ENCODE measurements at regions not wholly inside any gene's neighbourhood (a gene's known extent, or its start where the extent isn't known, plus 50 kb on each side); places are given as distances from the start of the nearest gene placed in this dataset.

- no peak for DNase-seq (ENCODE audit: low spot score)
- H3K27ac ChIP-seq: no peak overlapping the region
- ChIA-PET POLR2A (ENCODE audit: low non-redundant PET) (no interaction called here), CTCF (no interaction called here)
- TF ChIP-seq CTCF (conservative IDR thresholded peaks at IDR 0.05; ENCODE audit: low read depth): no peak
Measured at GRCh38 chr20:57872816-57873409, 163.1 kb upstream of the PMEPA1 start.

- TF ChIP-seq CTCF (conservative IDR thresholded peaks at IDR 0.05; ENCODE audit: low read depth): no peak
- DNase-seq (ENCODE audit: low spot score): no peak
- ChIA-PET CTCF (interaction anchor here (0.5 kb wide), 2 partner anchors 58 to 272 kb away, joined by 3 to 5 read pairs; no protein-coding TSS in a partner anchor), POLR2A (ENCODE audit: low non-redundant PET) (no interaction called here)
- no peak overlapping the region for H3K27ac ChIP-seq
Measured at GRCh38 chr20:57871237-57871632, 161.4 kb upstream of the PMEPA1 start.

- H3K27ac ChIP-seq: no peak overlapping the region
- CTCF ChIA-PET: interaction anchor here (0.5 to 0.7 kb wide), 2 partner anchors 59 to 430 kb away, joined by 3 to 5 read pairs; no protein-coding TSS in a partner anchor
- no peak for DNase-seq (ENCODE audit: low spot score)
Measured at GRCh38 chr20:57870597-57871236, 160.9 kb upstream of the PMEPA1 start.

GRCh38 chr20:57869951-57870315 lies 160.1 kb upstream of the PMEPA1 start:
- no peak for TF ChIP-seq CTCF (conservative IDR thresholded peaks at IDR 0.05; ENCODE audit: low read depth)
- no peak for DNase-seq (ENCODE audit: low spot score)
- no peak overlapping the region for H3K27ac ChIP-seq
- ChIA-PET CTCF (interaction anchor here (0.7 kb wide), 1 partner anchor 429 kb away, joined by 3 read pairs; no protein-coding TSS in a partner anchor), POLR2A (ENCODE audit: low non-redundant PET) (interaction anchor here (0.5 kb wide), 1 partner anchor 425 kb away, joined by 3 read pairs; no protein-coding TSS in a partner anchor)

More at GRCh38 chr20:57870597-57871236, 160.9 kb upstream of the PMEPA1 start:
- no peak for TF ChIP-seq CTCF (conservative IDR thresholded peaks at IDR 0.05; ENCODE audit: low read depth)
- POLR2A ChIA-PET (ENCODE audit: low non-redundant PET): no interaction called here

- POLR2A ChIA-PET (ENCODE audit: low non-redundant PET): interaction anchor here (0.5 kb wide), 1 partner anchor 425 kb away, joined by 3 read pairs; no protein-coding TSS in a partner anchor
- no peak for TF ChIP-seq CTCF (conservative IDR thresholded peaks at IDR 0.05; ENCODE audit: low read depth)
- CTCF ChIA-PET: no interaction called here
- no peak overlapping the region for H3K27ac ChIP-seq
- DNase-seq (ENCODE audit: low spot score): no peak
Measured at GRCh38 chr20:57869291-57869950, 159.6 kb upstream of the PMEPA1 start.

- POLR2A ChIA-PET (ENCODE audit: low non-redundant PET): no interaction called here
- CTCF ChIA-PET: interaction anchor here (0.6 to 0.7 kb wide), 2 partner anchors 46 to 198 kb away, joined by 3 to 6 read pairs; no protein-coding TSS in a partner anchor
- no peak for TF ChIP-seq CTCF (conservative IDR thresholded peaks at IDR 0.05; ENCODE audit: low read depth)
- no peak for DNase-seq (ENCODE audit: low spot score)
- no peak overlapping the region for H3K27ac ChIP-seq
Measured at GRCh38 chr20:57868310-57868709, 158.5 kb upstream of the PMEPA1 start.

Measured in RWPE1 (cell line).